IPS-18a (cell line): ENCODE measurements at regions not wholly inside any gene's neighbourhood (a gene's known extent, or its start where the extent isn't known, plus 50 kb on each side); places are given as distances from the start of the nearest gene placed in this dataset.

Experiments
- H3K27ac ChIP-seq: one replicate; pipeline ENCODE4 v1.5.1; 2013; ENCODE audit warnings: low read length
- H3K27me3 ChIP-seq: one replicate; pipeline ENCODE4 v1.6.1; 2013; ENCODE audit warnings: mild to moderate bottlenecking, low read length; ENCODE audit not compliant: control insufficient read depth, insufficient read depth
- H3K36me3 ChIP-seq: one replicate; pipeline ENCODE4 v1.6.1; 2013; ENCODE audit warnings: low read depth, low read length; ENCODE audit not compliant: control insufficient read depth
- H3K4me1 ChIP-seq: one replicate; pipeline ENCODE4 v1.6.1; 2013; ENCODE audit warnings: low read depth, low read length; ENCODE audit not compliant: control insufficient read depth
- H3K4me3 ChIP-seq: one replicate; pipeline ENCODE4 v1.5.1; 2013; ENCODE audit warnings: low read length
- H3K9ac ChIP-seq: one replicate; pipeline ENCODE4 v1.6.1; 2013; ENCODE audit warnings: mild to moderate bottlenecking, low read length, moderate library complexity
- H3K9me3 ChIP-seq: one replicate; pipeline ENCODE4 v1.6.1; 2013; ENCODE audit warnings: low read depth, low read length; ENCODE audit not compliant: control insufficient read depth

GRCh38 chr6:126546541-126547120, 206.7 kb downstream of the CENPW start:
- Histone ChIP-seq H3K4me3 (no peak overlapping the region), H3K27ac (no peak overlapping the region), H3K36me3 (no peaks in the 10 kb centered on the region), H3K4me1 (no peaks in the 10 kb centered on the region), H3K27me3 (no peaks in the 10 kb centered on the region), H3K9ac (no peak overlapping the region), H3K9me3 (no peaks in the 10 kb centered on the region)

GRCh38 chr6:126548300-126548699, 208.4 kb downstream of the CENPW start:
- H3K27me3 ChIP-seq: no peaks in the 10 kb centered on the region
- no peak overlapping the region for H3K9ac ChIP-seq
- H3K9me3 ChIP-seq: no peaks in the 10 kb centered on the region
- H3K27ac ChIP-seq: no peak overlapping the region
- no peaks in the 10 kb centered on the region for H3K4me1 ChIP-seq
- no peak overlapping the region for H3K4me3 ChIP-seq
- no peaks in the 10 kb centered on the region for H3K36me3 ChIP-seq

- Histone ChIP-seq H3K4me3 (no peak overlapping the region), H3K9me3 (no peaks in the 10 kb centered on the region), H3K36me3 (no peaks in the 10 kb centered on the region), H3K27me3 (no peaks in the 10 kb centered on the region), H3K4me1 (no peaks in the 10 kb centered on the region), H3K27ac (no peak overlapping the region), H3K9ac (no peak overlapping the region)
These were observed 210.4 kb downstream of the CENPW start for GRCh38 chr6:126550323-126550722.

- Histone ChIP-seq H3K27ac (no peak overlapping the region), H3K4me1 (no peaks in the 10 kb centered on the region), H3K4me3 (no peak overlapping the region), H3K9ac (no peak overlapping the region), H3K27me3 (no peaks in the 10 kb centered on the region), H3K9me3 (peaks cover under 1% of the 10 kb centered on the region), H3K36me3 (no peaks in the 10 kb centered on the region)
These were observed 211.9 kb downstream of the CENPW start for GRCh38 chr6:126551832-126552231.

GRCh38 chr6:126553854-126554253, 213.9 kb downstream of the CENPW start:
- H3K4me1 ChIP-seq: no peaks in the 10 kb centered on the region
- H3K27ac ChIP-seq: no peak overlapping the region
- no peaks in the 10 kb centered on the region for H3K36me3 ChIP-seq
- H3K27me3 ChIP-seq: no peaks in the 10 kb centered on the region
- peaks cover 7% of the 10 kb centered on the region for H3K9me3 ChIP-seq
- H3K9ac ChIP-seq: no peak overlapping the region
- no peak overlapping the region for H3K4me3 ChIP-seq

- Histone ChIP-seq H3K27me3 (no peaks in the 10 kb centered on the region), H3K4me1 (no peaks in the 10 kb centered on the region), H3K4me3 (no peak overlapping the region), H3K36me3 (no peaks in the 10 kb centered on the region), H3K27ac (no peak overlapping the region), H3K9me3 (no peaks in the 10 kb centered on the region), H3K9ac (no peak overlapping the region)
These were observed 230.6 kb downstream of the CENPW start for GRCh38 chr6:126570507-126570906.

GRCh38 chr6:126574301-126574700, 234.4 kb downstream of the CENPW start:
- Histone ChIP-seq H3K4me1 (no peaks in the 10 kb centered on the region), H3K27ac (no peak overlapping the region), H3K27me3 (no peaks in the 10 kb centered on the region), H3K36me3 (no peaks in the 10 kb centered on the region), H3K9me3 (no peaks in the 10 kb centered on the region), H3K9ac (no peak overlapping the region), H3K4me3 (no peak overlapping the region)

- Histone ChIP-seq H3K4me3 (no peak overlapping the region), H3K36me3 (no peaks in the 10 kb centered on the region), H3K4me1 (no peaks in the 10 kb centered on the region), H3K9me3 (no peaks in the 10 kb centered on the region), H3K27me3 (no peaks in the 10 kb centered on the region), H3K27ac (no peak overlapping the region), H3K9ac (no peak overlapping the region)
These were observed 241.4 kb downstream of the CENPW start for GRCh38 chr6:126581316-126581715.

GRCh38 chr6:126600258-126600916, 260.5 kb downstream of the CENPW start:
- Histone ChIP-seq H3K36me3 (no peaks in the 10 kb centered on the region), H3K4me1 (no peaks in the 10 kb centered on the region), H3K9me3 (no peaks in the 10 kb centered on the region), H3K9ac (no peak overlapping the region), H3K4me3 (no peak overlapping the region), H3K27ac (no peak overlapping the region), H3K27me3 (no peaks in the 10 kb centered on the region)

GRCh38 chr6:126603410-126603809, 263.5 kb downstream of the CENPW start:
- Histone ChIP-seq H3K27ac (no peak overlapping the region), H3K9ac (no peak overlapping the region), H3K4me3 (no peak overlapping the region), H3K36me3 (no peaks in the 10 kb centered on the region), H3K4me1 (no peaks in the 10 kb centered on the region), H3K9me3 (no peaks in the 10 kb centered on the region), H3K27me3 (no peaks in the 10 kb centered on the region)

GRCh38 chr6:126605089-126605488, 265.2 kb downstream of the CENPW start:
- no peak overlapping the region for H3K9ac ChIP-seq
- H3K27ac ChIP-seq: no peak overlapping the region
- no peaks in the 10 kb centered on the region for H3K4me1 ChIP-seq
- H3K27me3 ChIP-seq: no peaks in the 10 kb centered on the region
- H3K9me3 ChIP-seq: no peaks in the 10 kb centered on the region
- H3K36me3 ChIP-seq: no peaks in the 10 kb centered on the region
- H3K4me3 ChIP-seq: no peak overlapping the region

GRCh38 chr6:126607289-126607688, 267.4 kb downstream of the CENPW start:
- H3K9me3 ChIP-seq: no peaks in the 10 kb centered on the region
- no peak overlapping the region for H3K9ac ChIP-seq
- no peaks in the 10 kb centered on the region for H3K4me1 ChIP-seq

More at GRCh38 chr6:126607289-126607688, 267.4 kb downstream of the CENPW start:
- H3K27me3 ChIP-seq: no peaks in the 10 kb centered on the region
- H3K27ac ChIP-seq: no peak overlapping the region
- H3K36me3 ChIP-seq: no peaks in the 10 kb centered on the region
- no peak overlapping the region for H3K4me3 ChIP-seq
